HEK293 (cell line): ENCODE measurements at regions not wholly inside any gene's neighbourhood (a gene's known extent, or its start where the extent isn't known, plus 50 kb on each side); places are given as distances from the start of the nearest gene placed in this dataset.

Experiments
- KLF1 ChIP-seq: fragments of 450-650 bp; formaldehyde crosslinking; IDR thresholded peaks from 2 replicates; pipeline ENCODE4 v1.5.1; 2016; ENCODE audit warnings: missing biosample characterization, missing genetic modification characterization
- KLF10 ChIP-seq: fragments of 450-650 bp; IDR thresholded peaks from 2 replicates; pipeline ENCODE4 v1.5.1; 2018; ENCODE audit warnings: missing biosample characterization, mild to moderate bottlenecking, missing genetic modification characterization
- ZNF274 ChIP-seq, 2 experiments: fragments of 200-500 bp in 1 of 2; fragments of 450-650 bp in 1 of 2; sonication (Bioruptor generic) in 1 of 2; formaldehyde crosslinking in 1 of 2; IDR thresholded peaks; 2 replicates each; pipeline versions ENCODE4 v1.5.1 to v1.6.1; 2014 to 2016; ENCODE audit warnings: borderline replicate concordance in 1 of 2, inconsistent platforms in 1 of 2, low read length in 1 of 2, missing biosample characterization in 1 of 2, missing genetic modification characterization in 1 of 2
- ZNF423 ChIP-seq: fragments of 450-650 bp; formaldehyde crosslinking; IDR thresholded peaks from 2 replicates; pipeline ENCODE4 v1.5.1; 2016; ENCODE audit warnings: missing biosample characterization, missing genetic modification characterization
- ZNF560 ChIP-seq: fragments of 450-650 bp; formaldehyde crosslinking; IDR thresholded peaks from 2 replicates; pipeline ENCODE4 v1.5.1; 2017; ENCODE audit warnings: missing biosample characterization, missing genetic modification characterization, borderline replicate concordance
- TF ChIP-seq, protein P1 (sequence below): fragments of 450-650 bp; formaldehyde crosslinking; IDR thresholded peaks from 2 replicates; pipeline ENCODE4 v1.5.1; 2016; ENCODE audit warnings: missing biosample characterization, missing genetic modification characterization
- TF ChIP-seq, protein P2 (sequence below): fragments of 450-650 bp; formaldehyde crosslinking; IDR thresholded peaks from 2 replicates; pipeline ENCODE4 v1.5.1; 2016; ENCODE audit warnings: missing biosample characterization, missing genetic modification characterization

DNA sequence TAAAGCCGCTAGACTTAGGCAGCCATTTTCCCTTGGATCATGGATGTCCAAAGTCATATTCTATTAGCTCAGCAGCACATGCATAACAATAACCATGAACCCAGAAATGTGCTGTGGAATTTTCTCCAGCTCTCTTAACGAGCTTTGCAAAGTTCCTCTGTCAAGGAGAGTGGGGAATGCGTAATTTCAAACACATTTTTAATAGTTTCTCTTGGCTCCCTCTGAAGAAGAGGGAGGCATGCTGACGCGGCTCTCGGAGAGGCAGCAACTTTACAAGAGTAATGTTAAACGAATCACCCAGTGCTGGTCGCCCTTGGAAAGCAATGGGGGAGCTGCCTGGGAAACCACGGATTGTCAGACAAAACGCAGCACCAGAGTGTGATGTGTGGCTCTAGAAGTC, 114.8 kb downstream of the RAB18 start:
- TF ChIP-seq, protein P1, sequence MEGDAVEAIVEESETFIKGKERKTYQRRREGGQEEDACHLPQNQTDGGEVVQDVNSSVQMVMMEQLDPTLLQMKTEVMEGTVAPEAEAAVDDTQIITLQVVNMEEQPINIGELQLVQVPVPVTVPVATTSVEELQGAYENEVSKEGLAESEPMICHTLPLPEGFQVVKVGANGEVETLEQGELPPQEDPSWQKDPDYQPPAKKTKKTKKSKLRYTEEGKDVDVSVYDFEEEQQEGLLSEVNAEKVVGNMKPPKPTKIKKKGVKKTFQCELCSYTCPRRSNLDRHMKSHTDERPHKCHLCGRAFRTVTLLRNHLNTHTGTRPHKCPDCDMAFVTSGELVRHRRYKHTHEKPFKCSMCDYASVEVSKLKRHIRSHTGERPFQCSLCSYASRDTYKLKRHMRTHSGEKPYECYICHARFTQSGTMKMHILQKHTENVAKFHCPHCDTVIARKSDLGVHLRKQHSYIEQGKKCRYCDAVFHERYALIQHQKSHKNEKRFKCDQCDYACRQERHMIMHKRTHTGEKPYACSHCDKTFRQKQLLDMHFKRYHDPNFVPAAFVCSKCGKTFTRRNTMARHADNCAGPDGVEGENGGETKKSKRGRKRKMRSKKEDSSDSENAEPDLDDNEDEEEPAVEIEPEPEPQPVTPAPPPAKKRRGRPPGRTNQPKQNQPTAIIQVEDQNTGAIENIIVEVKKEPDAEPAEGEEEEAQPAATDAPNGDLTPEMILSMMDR (tag by site-specific recombination), result no peak
- TF ChIP-seq ZNF560 (tag by site-specific recombination) (no peak), ZNF423 (tag by site-specific recombination) (no peak), KLF10 (tag by site-specific recombination) (no peak), ZNF274 (IDR thresholded peaks at IDR 0.05; ENCODE audit: low read length) (no peak), ZNF274 (tag by site-specific recombination; IDR thresholded peaks at IDR 0.05; ENCODE audit: borderline replicate concordance) (no peak), KLF1 (tag by site-specific recombination) (no peak)
- TF ChIP-seq, protein P2, sequence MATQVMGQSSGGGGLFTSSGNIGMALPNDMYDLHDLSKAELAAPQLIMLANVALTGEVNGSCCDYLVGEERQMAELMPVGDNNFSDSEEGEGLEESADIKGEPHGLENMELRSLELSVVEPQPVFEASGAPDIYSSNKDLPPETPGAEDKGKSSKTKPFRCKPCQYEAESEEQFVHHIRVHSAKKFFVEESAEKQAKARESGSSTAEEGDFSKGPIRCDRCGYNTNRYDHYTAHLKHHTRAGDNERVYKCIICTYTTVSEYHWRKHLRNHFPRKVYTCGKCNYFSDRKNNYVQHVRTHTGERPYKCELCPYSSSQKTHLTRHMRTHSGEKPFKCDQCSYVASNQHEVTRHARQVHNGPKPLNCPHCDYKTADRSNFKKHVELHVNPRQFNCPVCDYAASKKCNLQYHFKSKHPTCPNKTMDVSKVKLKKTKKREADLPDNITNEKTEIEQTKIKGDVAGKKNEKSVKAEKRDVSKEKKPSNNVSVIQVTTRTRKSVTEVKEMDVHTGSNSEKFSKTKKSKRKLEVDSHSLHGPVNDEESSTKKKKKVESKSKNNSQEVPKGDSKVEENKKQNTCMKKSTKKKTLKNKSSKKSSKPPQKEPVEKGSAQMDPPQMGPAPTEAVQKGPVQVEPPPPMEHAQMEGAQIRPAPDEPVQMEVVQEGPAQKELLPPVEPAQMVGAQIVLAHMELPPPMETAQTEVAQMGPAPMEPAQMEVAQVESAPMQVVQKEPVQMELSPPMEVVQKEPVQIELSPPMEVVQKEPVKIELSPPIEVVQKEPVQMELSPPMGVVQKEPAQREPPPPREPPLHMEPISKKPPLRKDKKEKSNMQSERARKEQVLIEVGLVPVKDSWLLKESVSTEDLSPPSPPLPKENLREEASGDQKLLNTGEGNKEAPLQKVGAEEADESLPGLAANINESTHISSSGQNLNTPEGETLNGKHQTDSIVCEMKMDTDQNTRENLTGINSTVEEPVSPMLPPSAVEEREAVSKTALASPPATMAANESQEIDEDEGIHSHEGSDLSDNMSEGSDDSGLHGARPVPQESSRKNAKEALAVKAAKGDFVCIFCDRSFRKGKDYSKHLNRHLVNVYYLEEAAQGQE (tag by site-specific recombination), result no peak
